CD4-positive, alpha-beta T cell (primary cell): ENCODE measurements at regions not wholly inside any gene's neighbourhood (a gene's known extent, or its start where the extent isn't known, plus 50 kb on each side); places are given as distances from the start of the nearest gene placed in this dataset.

Experiments used
- ATAC-seq: fragments of 200-7000 bp; cut with Tn5 transposase; one replicate; pipeline ENCODE4 v1.10.0; 2022; ENCODE audit warnings: mild to moderate bottlenecking; ENCODE audit not compliant: poor library complexity
- CTCF ChIA-PET: fragments of 350-600 bp; sonication (Branson Sonifier 250); formaldehyde crosslinking; loops from one replicate; lab custom pipeline; 2021; ENCODE audit warnings: antibody characterized with exemption, inconsistent platforms; lab: Charles Lee
- POLR2A ChIA-PET: fragments of 350-600 bp; sonication (Branson Sonifier 250); formaldehyde crosslinking; loops from one replicate; lab custom pipeline; 2021; ENCODE audit warnings: antibody characterized with exemption, inconsistent platforms; lab: Charles Lee
- DNase-seq, 14 experiments: peaks; one replicate each; pipeline ENCODE4 v3.0.0-alpha.2; 2013 to 2020; ENCODE audit warnings: mixed read lengths in 2 of 14
- H3K27ac ChIP-seq, 2 donors: one replicate each; pipeline versions ENCODE4 v1.5.1 to v1.7.0; 2013; ENCODE audit warnings: low read length in 2 of 2, low read depth in 1 of 2, mild to moderate bottlenecking in 1 of 2
- H3K27me3 ChIP-seq, 2 experiments: 1 replicate in 1 of 2; 2 replicates in 1 of 2; pipeline versions ENCODE4 v1.6.1 to v1.7.0; 2013; ENCODE audit warnings: low read length in 2 of 2, control low read depth in 1 of 2, mild to moderate bottlenecking in 1 of 2, moderate library complexity in 1 of 2; ENCODE audit not compliant: insufficient read depth in 2 of 2, control insufficient read depth in 1 of 2
- H3K36me3 ChIP-seq: one replicate; pipeline ENCODE4 v1.6.1; 2013; ENCODE audit warnings: low read length, control low read depth; ENCODE audit not compliant: insufficient read depth
- H3K4me1 ChIP-seq: one replicate; pipeline ENCODE4 v1.6.1; 2013; ENCODE audit warnings: low read length, control low read depth; ENCODE audit not compliant: insufficient read depth
- H3K4me3 ChIP-seq: one replicate; pipeline ENCODE4 v1.5.1; 2013; ENCODE audit warnings: mild to moderate bottlenecking, low read length, moderate library complexity
- H3K9me3 ChIP-seq, 2 experiments: 1 replicate in 1 of 2; 2 replicates in 1 of 2; pipeline versions ENCODE4 v1.6.1 to v1.7.0; 2013; ENCODE audit warnings: low read length in 2 of 2, mild to moderate bottlenecking in 2 of 2, control low read depth in 1 of 2, moderate library complexity in 1 of 2; ENCODE audit not compliant: control insufficient read depth in 1 of 2, insufficient read depth in 1 of 2
- H3K27ac Mint-ChIP-seq: one replicate; pipeline ENCODE4 v1.8.0; 2020; ENCODE audit warnings: mixed read lengths
- H3K27me3 Mint-ChIP-seq: one replicate; pipeline ENCODE4 v1.8.0; 2021; ENCODE audit warnings: mixed read lengths
- H3K36me3 Mint-ChIP-seq: one replicate; pipeline ENCODE4 v1.8.0; 2021; ENCODE audit warnings: low read depth, mixed read lengths
- H3K4me1 Mint-ChIP-seq: one replicate; pipeline ENCODE4 v1.8.0; 2021; ENCODE audit warnings: low read depth, mixed read lengths
- H3K4me3 Mint-ChIP-seq: one replicate; pipeline ENCODE4 v1.8.0; 2020; ENCODE audit warnings: mild to moderate bottlenecking, mixed read lengths
- H3K9me3 Mint-ChIP-seq: one replicate; pipeline ENCODE4 v1.8.0; 2020; ENCODE audit warnings: mixed read lengths
- intact Hi-C, 2 experiments: fragments of 100-400 bp; cut with DNase I in 1 of 2; cut with micrococcal nuclease in 1 of 2; formaldehyde crosslinking; loops; one replicate each; pipeline versions ENCODE4 v1.15.1 to v1.9.0; 2023 to 2025; cut with DNase I, micrococcal nuclease
- TF ChIP-seq, protein P1 (sequence below): fragments of 200-600 bp; IDR thresholded peaks from one replicate; pipeline ENCODE4 v1.8.0; 2022; ENCODE audit warnings: antibody characterized with exemption, mild to moderate bottlenecking

- H3K36me3 Mint-ChIP-seq: no peaks in the 10 kb centered on the region
- Histone ChIP-seq H3K9me3 (no peaks in the 10 kb centered on the region), H3K36me3 (no peaks in the 10 kb centered on the region), H3K27me3 (no peaks in the 10 kb centered on the region), H3K4me3 (no peak overlapping the region), H3K4me1 (peaks cover 4% of the 10 kb centered on the region), H3K27ac (no peak overlapping the region)
- H3K27ac Mint-ChIP-seq: no peak overlapping the region
- DNase-seq: no peak
- intact Hi-C loops: no loop called here
- CTCF ChIA-PET: interaction anchor here (0.6 kb wide), 1 partner anchor 27 kb away, joined by 3 read pairs; no protein-coding TSS in a partner anchor
- H3K27me3 Mint-ChIP-seq: no peaks in the 10 kb centered on the region
- peaks cover 10% of the 10 kb centered on the region for H3K4me1 Mint-ChIP-seq
- POLR2A ChIA-PET: no interaction called here
- ATAC-seq: no peak
- no peak overlapping the region for H3K4me3 Mint-ChIP-seq
- H3K9me3 Mint-ChIP-seq: no peaks in the 10 kb centered on the region
- TF ChIP-seq, protein P1, sequence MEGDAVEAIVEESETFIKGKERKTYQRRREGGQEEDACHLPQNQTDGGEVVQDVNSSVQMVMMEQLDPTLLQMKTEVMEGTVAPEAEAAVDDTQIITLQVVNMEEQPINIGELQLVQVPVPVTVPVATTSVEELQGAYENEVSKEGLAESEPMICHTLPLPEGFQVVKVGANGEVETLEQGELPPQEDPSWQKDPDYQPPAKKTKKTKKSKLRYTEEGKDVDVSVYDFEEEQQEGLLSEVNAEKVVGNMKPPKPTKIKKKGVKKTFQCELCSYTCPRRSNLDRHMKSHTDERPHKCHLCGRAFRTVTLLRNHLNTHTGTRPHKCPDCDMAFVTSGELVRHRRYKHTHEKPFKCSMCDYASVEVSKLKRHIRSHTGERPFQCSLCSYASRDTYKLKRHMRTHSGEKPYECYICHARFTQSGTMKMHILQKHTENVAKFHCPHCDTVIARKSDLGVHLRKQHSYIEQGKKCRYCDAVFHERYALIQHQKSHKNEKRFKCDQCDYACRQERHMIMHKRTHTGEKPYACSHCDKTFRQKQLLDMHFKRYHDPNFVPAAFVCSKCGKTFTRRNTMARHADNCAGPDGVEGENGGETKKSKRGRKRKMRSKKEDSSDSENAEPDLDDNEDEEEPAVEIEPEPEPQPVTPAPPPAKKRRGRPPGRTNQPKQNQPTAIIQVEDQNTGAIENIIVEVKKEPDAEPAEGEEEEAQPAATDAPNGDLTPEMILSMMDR: no peak
Measured at GRCh38 chr10:4159173-4159572, 374.2 kb upstream of the KLF6 start.

DNA sequence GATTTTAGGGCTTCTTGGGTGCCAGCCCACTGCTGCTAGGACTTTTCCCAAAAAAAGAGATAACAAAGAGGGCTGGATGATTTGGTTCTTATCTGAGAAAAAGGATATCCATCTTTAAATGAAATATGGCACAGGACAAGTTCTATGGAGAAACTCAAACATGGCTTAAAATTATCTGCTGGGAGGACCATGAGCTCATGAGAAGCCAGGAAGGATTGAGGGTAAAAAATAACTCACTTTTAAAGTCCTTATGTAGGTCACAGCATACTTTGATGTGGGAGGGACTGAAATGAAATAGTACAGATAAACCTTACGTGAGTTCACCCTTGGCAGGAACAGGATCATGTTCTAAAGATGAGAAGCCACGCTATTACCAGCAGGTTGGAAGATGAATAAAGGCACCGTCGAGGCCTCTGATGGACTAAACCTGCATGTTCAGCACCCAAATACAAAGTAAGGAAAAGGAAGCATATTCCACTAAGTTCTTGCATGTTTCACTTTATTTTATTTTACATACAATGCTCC, 369.2 kb upstream of the KLF6 start:
- H3K27ac Mint-ChIP-seq: no peak overlapping the region
- peak in 4 of 14 experiments; percentile 8 to 72 (median 68) for DNase-seq

GRCh38 chr10:4151466-4151865, 366.5 kb upstream of the KLF6 start:
- Histone ChIP-seq H3K4me1 (peaks cover 10% of the 10 kb centered on the region), H3K27me3 (no peaks in the 10 kb centered on the region), H3K4me3 (no peak overlapping the region), H3K36me3 (no peaks in the 10 kb centered on the region), H3K9me3 (no peaks in the 10 kb centered on the region), H3K27ac (no peak overlapping the region)
- intact Hi-C loops: no loop called here
- no peaks in the 10 kb centered on the region for H3K36me3 Mint-ChIP-seq
- H3K27ac Mint-ChIP-seq: no peak overlapping the region
- H3K4me3 Mint-ChIP-seq: no peak overlapping the region
- H3K9me3 Mint-ChIP-seq: no peaks in the 10 kb centered on the region
- no peaks in the 10 kb centered on the region for H3K27me3 Mint-ChIP-seq
- peak in 1 of 14 experiments; percentile 15 for DNase-seq
- peaks cover 17% of the 10 kb centered on the region for H3K4me1 Mint-ChIP-seq
- no peak for ATAC-seq
- TF ChIP-seq, protein P1: no peak
- ChIA-PET CTCF (no interaction called here), POLR2A (no interaction called here)

More for the DNA sequence above, 369.2 kb upstream of the KLF6 start:
- peak; percentile 81 for ATAC-seq
- no peaks in the 10 kb centered on the region for H3K27me3 Mint-ChIP-seq
- intact Hi-C loops: no loop called here
- no peaks in the 10 kb centered on the region for H3K27me3 ChIP-seq
- peaks cover 17% of the 10 kb centered on the region for H3K4me1 Mint-ChIP-seq
- TF ChIP-seq, protein P1: no peak
- ChIA-PET CTCF (no interaction called here), POLR2A (interaction anchor here (0.7 to 1.2 kb wide), 2 partner anchors 19 to 546 kb away, joined by 3 read pairs; no protein-coding TSS in a partner anchor)
- no peak overlapping the region for H3K27ac ChIP-seq
- H3K9me3 ChIP-seq: no peaks in the 10 kb centered on the region
- H3K4me1 ChIP-seq: peaks cover 10% of the 10 kb centered on the region
- H3K36me3 ChIP-seq: no peaks in the 10 kb centered on the region
- no peak overlapping the region for H3K4me3 ChIP-seq
- H3K36me3 Mint-ChIP-seq: no peaks in the 10 kb centered on the region
- H3K4me3 Mint-ChIP-seq: no peak overlapping the region
- H3K9me3 Mint-ChIP-seq: no peaks in the 10 kb centered on the region
